ENCODE measurements at regions not wholly inside any gene's neighbourhood (a gene's known extent, or its start where the extent isn't known, plus 50 kb on each side); places are given as distances from the start of the nearest gene placed in this dataset.

- TF ChIP-seq EZH2 (IDR thresholded peaks at IDR 0.05; ENCODE audit: borderline replicate concordance, low read length) (no peak), CTCF (conservative IDR thresholded peaks at IDR 0.05 in 1 of 2, IDR thresholded peaks at IDR 0.05 in 1 of 2; ENCODE audit: extremely low read depth in 1 of 2, insufficient read depth in 1 of 2, low read depth in 1 of 2, low read length in 2 of 2) (no peak)
These were observed 139.4 kb downstream of the ASB1 start for GRCh38 chr2:238566001-238566645.
